Natural killer cell (primary cell): ENCODE measurements at regions not wholly inside any gene's neighbourhood (a gene's known extent, or its start where the extent isn't known, plus 50 kb on each side); places are given as distances from the start of the nearest gene placed in this dataset.

ENCODE experiments used
- ATAC-seq, 3 donors: fragments of 150-1000 bp in 2 of 3; fragments of 200-7000 bp in 1 of 3; cut with Tn5 transposase; 1 replicate in 1 of 3; 2 replicates in 2 of 3; pipeline ENCODE4 v1.10.0; 2021; ENCODE audit warnings: mild to moderate bottlenecking in 2 of 3, moderate library complexity in 2 of 3
- DNase-seq, 2 donors: peaks; one replicate each; pipeline versions ENCODE4 v3.0.0 to v3.0.0-alpha.2; 2013 to 2021; ENCODE audit warnings: mixed read lengths in 1 of 2
- H3K27ac ChIP-seq: one replicate; pipeline ENCODE4 v1.5.1; 2013; ENCODE audit warnings: mild to moderate bottlenecking, low read length
- H3K27me3 ChIP-seq: one replicate; pipeline ENCODE4 v1.6.1; 2013; ENCODE audit warnings: low read length; ENCODE audit not compliant: control insufficient read depth, insufficient read depth
- H3K36me3 ChIP-seq: one replicate; pipeline ENCODE4 v1.6.1; 2013; ENCODE audit warnings: low read length; ENCODE audit not compliant: control insufficient read depth, insufficient read depth
- H3K4me1 ChIP-seq: one replicate; pipeline ENCODE4 v1.6.1; 2013; ENCODE audit warnings: low read length; ENCODE audit not compliant: control insufficient read depth, insufficient read depth
- H3K4me3 ChIP-seq: one replicate; pipeline ENCODE4 v1.5.1; 2013; ENCODE audit warnings: low read length
- H3K9me3 ChIP-seq: one replicate; pipeline ENCODE4 v1.6.1; 2013; ENCODE audit warnings: low read length; ENCODE audit not compliant: control insufficient read depth, insufficient read depth
- H3K27ac Mint-ChIP-seq, 2 donors: one replicate each; pipeline ENCODE4 v1.8.0; 2022; ENCODE audit warnings: mild to moderate bottlenecking in 2 of 2, mixed read lengths in 2 of 2, moderate library complexity in 1 of 2
- H3K27me3 Mint-ChIP-seq, 2 donors: one replicate each; pipeline ENCODE4 v1.8.0; 2022; ENCODE audit warnings: low read depth in 2 of 2, mixed read lengths in 2 of 2
- H3K36me3 Mint-ChIP-seq: one replicate; pipeline ENCODE4 v1.8.0; 2022; ENCODE audit warnings: mixed read lengths
- H3K4me1 Mint-ChIP-seq, 2 donors: one replicate each; pipeline ENCODE4 v1.8.0; 2022; ENCODE audit warnings: mixed read lengths in 2 of 2
- H3K4me3 Mint-ChIP-seq: one replicate; pipeline ENCODE4 v1.8.0; 2022; ENCODE audit warnings: mild to moderate bottlenecking, moderate library complexity, mixed read lengths
- H3K9me3 Mint-ChIP-seq, 2 donors: one replicate each; pipeline ENCODE4 v1.8.0; 2022; ENCODE audit warnings: mixed read lengths in 2 of 2
- WGBS: methylation state at CpG from one replicate; pipeline ENCODE4 v1.1.7; 2013; ENCODE audit warnings: missing lambda C conversion rate; ENCODE audit not compliant: insufficient coverage; 5-methylcytosine and 5-hydroxymethylcytosine counted together
- intact Hi-C: fragments of 100-400 bp; cut with micrococcal nuclease; formaldehyde crosslinking; loops from one replicate; pipeline ENCODE4 v1.14.2; 2022
- TF ChIP-seq, protein P1 (sequence below): fragments of 200-600 bp; IDR thresholded peaks from one replicate; pipeline ENCODE4 v1.8.0; 2022; ENCODE audit warnings: antibody characterized with exemption

GRCh38 chr12:75870878-75871277 is 160.7 kb downstream of the PHLDA1 start:
- Histone ChIP-seq H3K4me1 (no peaks in the 10 kb centered on the region), H3K9me3 (no peaks in the 10 kb centered on the region), H3K36me3 (no peaks in the 10 kb centered on the region), H3K27me3 (no peaks in the 10 kb centered on the region), H3K4me3 (no peak overlapping the region), H3K27ac (no peak overlapping the region)
- H3K36me3 Mint-ChIP-seq: no peaks in the 10 kb centered on the region
- TF ChIP-seq, protein P1, sequence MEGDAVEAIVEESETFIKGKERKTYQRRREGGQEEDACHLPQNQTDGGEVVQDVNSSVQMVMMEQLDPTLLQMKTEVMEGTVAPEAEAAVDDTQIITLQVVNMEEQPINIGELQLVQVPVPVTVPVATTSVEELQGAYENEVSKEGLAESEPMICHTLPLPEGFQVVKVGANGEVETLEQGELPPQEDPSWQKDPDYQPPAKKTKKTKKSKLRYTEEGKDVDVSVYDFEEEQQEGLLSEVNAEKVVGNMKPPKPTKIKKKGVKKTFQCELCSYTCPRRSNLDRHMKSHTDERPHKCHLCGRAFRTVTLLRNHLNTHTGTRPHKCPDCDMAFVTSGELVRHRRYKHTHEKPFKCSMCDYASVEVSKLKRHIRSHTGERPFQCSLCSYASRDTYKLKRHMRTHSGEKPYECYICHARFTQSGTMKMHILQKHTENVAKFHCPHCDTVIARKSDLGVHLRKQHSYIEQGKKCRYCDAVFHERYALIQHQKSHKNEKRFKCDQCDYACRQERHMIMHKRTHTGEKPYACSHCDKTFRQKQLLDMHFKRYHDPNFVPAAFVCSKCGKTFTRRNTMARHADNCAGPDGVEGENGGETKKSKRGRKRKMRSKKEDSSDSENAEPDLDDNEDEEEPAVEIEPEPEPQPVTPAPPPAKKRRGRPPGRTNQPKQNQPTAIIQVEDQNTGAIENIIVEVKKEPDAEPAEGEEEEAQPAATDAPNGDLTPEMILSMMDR: no peak
- H3K9me3 Mint-ChIP-seq: no peaks in the 10 kb centered on the region
- no peak overlapping the region for H3K4me3 Mint-ChIP-seq
- peaks cover 0 to 8% of the 10 kb centered on the region in 2 donors for H3K4me1 Mint-ChIP-seq
- DNase-seq (no peak), ATAC-seq (no peak)
- WGBS: 100% methylated on average over 1 of the region's 2 CpGs
- peaks cover 19 to 31% of the 10 kb centered on the region in 2 donors for H3K27me3 Mint-ChIP-seq
- intact Hi-C loops: no loop called here
- no peak overlapping the region for H3K27ac Mint-ChIP-seq

DNA sequence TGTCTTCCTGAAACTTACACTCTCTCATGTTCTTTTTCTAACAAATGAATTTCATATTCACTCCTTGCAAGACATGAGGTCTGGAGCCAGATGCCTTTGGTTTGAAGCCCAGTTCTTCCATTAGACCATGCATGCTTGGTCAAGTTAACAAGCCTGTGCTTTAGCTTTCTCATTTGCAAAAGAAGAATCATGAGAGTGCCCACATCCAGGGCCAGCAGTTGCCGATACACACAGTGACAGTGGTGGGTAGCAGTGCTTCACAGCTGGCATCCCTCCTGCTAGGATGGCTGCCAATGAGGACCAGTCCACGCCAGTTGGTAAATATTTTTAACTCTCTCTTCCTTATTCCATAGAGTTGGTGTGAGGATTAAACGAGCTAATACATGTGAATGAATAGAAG is 163.1 kb downstream of the PHLDA1 start:
- Mint-ChIP-seq H3K36me3 (no peaks in the 10 kb centered on the region), H3K9me3 (no peaks in the 10 kb centered on the region), H3K4me1 (peaks cover 0 to 8% of the 10 kb centered on the region in 2 donors), H3K27ac (no peak overlapping the region), H3K27me3 (peaks cover 11 to 12% of the 10 kb centered on the region in 2 donors), H3K4me3 (no peak overlapping the region)
- WGBS: 100% methylated on average over 1 of the region's 3 CpGs
- DNase-seq (no peak), ATAC-seq (no peak)
- Histone ChIP-seq H3K27ac (no peak overlapping the region), H3K4me3 (no peak overlapping the region), H3K9me3 (no peaks in the 10 kb centered on the region), H3K27me3 (no peaks in the 10 kb centered on the region), H3K4me1 (no peaks in the 10 kb centered on the region), H3K36me3 (no peaks in the 10 kb centered on the region)
- TF ChIP-seq, protein P1: no peak
- intact Hi-C loops: no loop called here

GRCh38 chr12:75865315-75865714 is 166.3 kb downstream of the PHLDA1 start:
- no peaks in the 10 kb centered on the region for H3K9me3 Mint-ChIP-seq
- no peaks in the 10 kb centered on the region for H3K4me1 ChIP-seq
- ATAC-seq (no peak), DNase-seq (no peak)
- no peak overlapping the region for H3K4me3 Mint-ChIP-seq
- no peaks in the 10 kb centered on the region for H3K27me3 Mint-ChIP-seq
- H3K4me3 ChIP-seq: no peak overlapping the region
- H3K9me3 ChIP-seq: no peaks in the 10 kb centered on the region
- H3K36me3 ChIP-seq: no peaks in the 10 kb centered on the region
- H3K27me3 ChIP-seq: no peaks in the 10 kb centered on the region
- H3K4me1 Mint-ChIP-seq: peaks cover 0 to 8% of the 10 kb centered on the region in 2 donors
- H3K27ac ChIP-seq: no peak overlapping the region
- H3K36me3 Mint-ChIP-seq: no peaks in the 10 kb centered on the region
- intact Hi-C loops: no loop called here
- H3K27ac Mint-ChIP-seq: no peak overlapping the region
- TF ChIP-seq, protein P1: no peak
- 92% methylated on average over 2 of the region's 3 CpGs for WGBS

DNA sequence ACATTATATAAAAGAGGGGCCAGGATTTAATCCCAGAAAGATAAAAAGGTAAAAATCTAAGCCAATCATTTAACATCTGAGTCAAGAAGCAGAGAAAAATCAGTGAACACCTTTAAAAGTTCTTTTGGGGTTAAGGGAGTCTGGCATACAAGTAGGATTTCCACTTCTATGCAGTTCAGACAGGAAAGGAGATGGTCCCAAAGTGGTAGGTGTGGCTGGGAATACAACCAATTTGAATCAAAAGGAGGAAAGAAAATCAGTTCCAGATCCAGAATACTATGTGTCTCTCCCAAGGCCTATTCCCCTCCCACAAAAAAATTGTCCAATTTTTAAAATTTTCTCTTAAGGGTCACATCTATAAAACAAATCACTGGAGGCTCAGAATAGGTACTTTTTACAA is 167.4 kb downstream of the PHLDA1 start:
- peaks cover 0 to 8% of the 10 kb centered on the region in 2 donors for H3K4me1 Mint-ChIP-seq
- no peak for DNase-seq
- H3K27me3 Mint-ChIP-seq: peaks cover 0 to 2% of the 10 kb centered on the region in 2 donors
- Histone ChIP-seq H3K36me3 (no peaks in the 10 kb centered on the region), H3K4me1 (no peaks in the 10 kb centered on the region), H3K27ac (no peak overlapping the region), H3K9me3 (no peaks in the 10 kb centered on the region), H3K27me3 (no peaks in the 10 kb centered on the region), H3K4me3 (no peak overlapping the region)
- TF ChIP-seq, protein P1: no peak
- intact Hi-C loops: no loop called here
- no peak for ATAC-seq
- no peak overlapping the region for H3K27ac Mint-ChIP-seq
- no peak overlapping the region for H3K4me3 Mint-ChIP-seq
- no peaks in the 10 kb centered on the region for H3K9me3 Mint-ChIP-seq
- no peaks in the 10 kb centered on the region for H3K36me3 Mint-ChIP-seq
